Erythroblast (primary cell): ENCODE measurements at regions not wholly inside any gene's neighbourhood (a gene's known extent, or its start where the extent isn't known, plus 50 kb on each side); places are given as distances from the start of the nearest gene placed in this dataset.

ENCODE experiments used
- GATA1 ChIP-seq: IDR thresholded peaks from 2 replicates; pipeline ENCODE4 v1.6.1; 2011; ENCODE audit warnings: low read depth, mild to moderate bottlenecking, control low read depth, low read length, moderate library complexity
- POLR2A ChIP-seq: IDR thresholded peaks from 2 replicates; pipeline ENCODE4 v1.6.1; 2011; ENCODE audit warnings: mild to moderate bottlenecking, low read length

DNA sequence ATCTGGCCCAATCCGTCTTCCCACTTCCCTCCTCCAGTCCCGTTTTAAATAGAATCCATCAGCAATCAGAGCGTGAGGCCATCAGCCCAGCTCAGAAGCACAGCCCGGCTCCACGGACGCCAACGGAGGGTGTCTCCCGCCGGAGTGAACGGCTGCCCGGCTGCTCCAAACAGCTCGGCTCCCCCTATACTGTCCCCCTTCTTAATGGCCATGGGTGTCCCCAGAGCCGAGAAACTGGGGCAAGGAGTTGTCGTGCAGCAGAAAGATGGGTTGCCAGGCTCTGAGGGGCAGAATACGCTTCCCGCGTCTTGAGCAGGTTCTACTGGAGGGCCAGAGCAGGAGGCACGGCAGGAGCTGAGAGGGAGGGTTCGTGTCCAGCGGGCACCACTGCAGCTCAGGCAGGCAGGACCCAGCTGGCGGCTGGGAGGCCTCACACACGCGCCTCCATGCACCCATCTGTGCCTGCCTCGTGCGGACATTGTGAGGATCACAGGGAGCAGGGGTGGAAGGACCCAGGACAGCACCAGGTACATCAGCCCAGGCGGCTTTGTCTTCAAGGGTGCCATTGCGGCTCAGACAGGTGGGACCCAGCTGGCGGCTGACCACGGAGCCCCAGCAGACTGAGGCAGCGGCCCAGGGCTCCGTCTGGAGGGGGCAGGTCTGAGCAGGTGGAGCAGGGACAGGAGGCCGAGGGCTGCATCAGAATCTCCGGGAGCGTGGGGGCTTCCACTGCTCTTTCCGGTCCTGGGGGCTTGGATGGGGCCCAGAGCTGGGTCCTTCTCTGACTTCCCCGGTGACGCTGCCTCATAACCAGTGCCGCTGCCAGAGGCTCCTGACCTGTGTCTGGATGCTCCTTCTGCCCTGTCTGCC, 882.7 kb downstream of the BRD1 start:
- no peak for TF ChIP-seq POLR2A
- TF ChIP-seq GATA1 = no peak
